ENCODE measurements at regions not wholly inside any gene's neighbourhood (a gene's known extent, or its start where the extent isn't known, plus 50 kb on each side); places are given as distances from the start of the nearest gene placed in this dataset.

DNA sequence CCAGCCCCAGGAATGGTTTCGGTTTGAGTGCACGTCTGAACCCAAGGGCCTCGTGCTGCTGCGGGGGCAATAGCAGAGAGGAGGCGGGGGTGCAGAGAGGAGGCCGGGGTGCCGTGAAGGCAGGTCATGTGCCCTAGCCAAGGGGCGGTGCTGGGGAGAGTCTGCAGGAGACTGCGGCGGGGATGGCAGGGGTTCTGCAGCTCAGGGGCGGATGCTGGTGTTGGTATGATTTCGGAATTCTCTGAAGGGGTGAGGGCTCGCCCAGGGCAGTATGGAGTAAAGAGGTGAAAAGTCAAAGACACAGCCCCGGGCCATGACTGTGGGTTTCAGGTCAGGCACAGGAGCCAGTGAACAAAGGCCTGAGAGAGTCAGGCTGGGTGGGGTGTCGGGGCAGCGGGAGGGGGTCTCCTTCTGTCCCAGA lies 186.5 kb upstream of the HDAC4 start:
- H3K4me3 ChIP-seq (ENCODE audit: low read length): no peak overlapping the region
- no peak for DNase-seq (ENCODE audit: low read depth)
- no peak for TF ChIP-seq CTCF (IDR thresholded peaks at IDR 0.05; ENCODE audit: insufficient read depth, low read depth, low read length, missing control alignments)

DNA sequence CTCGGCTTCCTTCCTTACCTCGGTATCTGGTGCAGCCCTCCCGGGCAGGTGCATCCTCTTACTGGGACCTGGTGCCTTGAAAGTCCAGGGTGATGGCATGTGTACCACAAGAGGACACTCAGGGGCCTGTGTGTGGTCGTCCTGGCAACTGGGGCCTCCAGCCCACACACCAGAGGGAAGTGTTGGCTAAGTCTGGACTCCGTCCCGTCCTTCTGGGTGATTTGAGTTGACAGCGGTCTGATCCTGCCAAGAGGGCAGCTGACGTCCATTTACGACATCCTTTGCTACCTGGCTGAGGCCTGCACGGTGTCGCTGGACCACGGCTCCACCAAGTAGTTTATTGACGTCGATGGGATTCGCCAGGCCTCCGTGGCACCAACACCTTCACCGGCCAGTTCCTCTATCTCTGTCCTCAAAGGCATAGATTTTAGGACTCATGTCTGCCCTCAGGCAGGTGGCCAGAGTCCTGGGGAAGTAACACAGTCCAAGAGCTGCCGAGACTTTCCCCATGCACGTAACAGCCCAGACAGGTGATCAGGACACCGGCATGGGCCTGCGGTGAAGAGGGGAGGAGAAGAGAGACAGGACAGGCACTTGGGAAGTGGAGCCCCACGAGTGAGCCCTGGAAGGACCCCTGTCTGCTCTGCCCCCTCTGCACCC lies 186.0 kb upstream of the HDAC4 start:
- TF ChIP-seq CTCF (IDR thresholded peaks at IDR 0.05; ENCODE audit: insufficient read depth, low read depth, low read length, missing control alignments): no peak
- DNase-seq (ENCODE audit: low read depth): no peak
- no peak overlapping the region for H3K4me3 ChIP-seq (ENCODE audit: low read length)

GRCh38 chr2:239585422-239585821 lies 184.6 kb upstream of the HDAC4 start:
- DNase-seq (ENCODE audit: low read depth): no peak
- TF ChIP-seq CTCF (IDR thresholded peaks at IDR 0.05; ENCODE audit: insufficient read depth, low read depth, low read length, missing control alignments): no peak
- no peak overlapping the region for H3K4me3 ChIP-seq (ENCODE audit: low read length)

DNA sequence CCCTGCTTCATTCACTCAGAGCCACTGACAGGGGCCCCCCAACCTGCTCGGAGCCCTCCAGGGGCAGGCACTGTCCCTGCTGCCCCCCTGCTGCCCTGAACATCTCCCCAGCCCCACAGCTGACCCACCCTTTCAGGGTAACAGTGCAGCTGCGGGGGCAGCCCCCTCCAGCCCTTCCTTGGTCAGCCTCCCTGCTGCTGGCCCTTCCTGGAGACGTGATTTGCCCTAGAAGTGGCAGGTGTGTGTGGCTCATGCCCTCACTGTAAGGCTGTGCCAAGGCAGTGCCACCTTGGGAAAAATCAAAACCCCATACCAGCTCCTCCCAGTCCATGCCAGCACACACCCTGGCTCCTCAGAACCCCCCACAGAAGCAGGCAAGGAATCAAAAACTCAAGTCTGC lies 184.2 kb upstream of the HDAC4 start:
- no peak overlapping the region for H3K4me3 ChIP-seq (ENCODE audit: low read length)
- DNase-seq (ENCODE audit: low read depth): no peak
- no peak for TF ChIP-seq CTCF (IDR thresholded peaks at IDR 0.05; ENCODE audit: insufficient read depth, low read depth, low read length, missing control alignments)

DNA sequence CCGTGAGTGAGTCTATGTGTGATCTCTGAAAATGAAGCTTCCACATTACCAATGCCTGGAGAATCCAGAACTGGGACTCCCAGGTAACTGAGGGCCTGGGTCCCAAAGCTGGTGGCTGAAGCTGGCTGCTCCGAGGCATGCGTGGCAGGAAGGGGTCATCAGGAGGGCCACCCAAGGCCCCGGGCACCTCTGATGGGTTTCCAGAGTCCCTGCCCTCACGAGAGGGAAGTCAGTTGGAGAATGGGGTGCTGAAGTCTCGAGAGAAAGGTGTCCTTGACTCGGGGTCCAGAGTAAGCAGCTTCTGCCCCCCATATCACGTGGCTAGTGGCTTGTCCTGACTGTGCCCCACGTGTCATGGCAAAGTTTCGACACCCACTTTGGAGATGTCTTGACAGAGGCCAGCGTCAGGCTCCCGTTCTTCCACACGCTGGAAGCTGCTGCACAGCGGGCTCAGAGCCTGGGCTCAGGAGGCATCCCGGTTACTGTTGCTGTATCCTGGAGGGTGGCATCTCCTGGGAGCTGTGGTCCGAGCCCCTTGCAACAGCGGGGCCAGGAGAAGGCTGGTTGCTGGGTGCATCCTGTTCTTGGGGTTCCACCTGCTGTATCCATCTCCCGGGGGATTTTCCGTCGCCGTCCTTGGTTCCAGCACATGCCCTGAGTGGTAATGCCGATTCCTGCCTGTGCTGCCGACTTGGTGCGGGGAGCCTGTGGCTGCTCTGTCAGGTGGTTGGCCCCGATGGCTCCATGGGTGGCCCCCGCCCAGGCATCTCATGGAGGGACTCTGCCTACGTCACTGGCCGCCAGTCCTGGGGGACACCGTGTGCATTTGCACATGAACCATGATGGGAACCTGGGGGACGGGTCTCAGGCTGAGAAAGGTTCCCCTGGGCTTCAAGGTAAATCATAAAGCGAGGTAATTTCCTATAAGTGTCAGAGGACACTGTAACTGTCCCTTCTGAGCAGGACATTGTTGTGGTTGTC lies 183.3 kb upstream of the HDAC4 start:
- TF ChIP-seq CTCF (IDR thresholded peaks at IDR 0.05; ENCODE audit: insufficient read depth, low read depth, low read length, missing control alignments): no peak
- H3K4me3 ChIP-seq (ENCODE audit: low read length): no peak overlapping the region
- no peak for DNase-seq (ENCODE audit: low read depth)

DNA sequence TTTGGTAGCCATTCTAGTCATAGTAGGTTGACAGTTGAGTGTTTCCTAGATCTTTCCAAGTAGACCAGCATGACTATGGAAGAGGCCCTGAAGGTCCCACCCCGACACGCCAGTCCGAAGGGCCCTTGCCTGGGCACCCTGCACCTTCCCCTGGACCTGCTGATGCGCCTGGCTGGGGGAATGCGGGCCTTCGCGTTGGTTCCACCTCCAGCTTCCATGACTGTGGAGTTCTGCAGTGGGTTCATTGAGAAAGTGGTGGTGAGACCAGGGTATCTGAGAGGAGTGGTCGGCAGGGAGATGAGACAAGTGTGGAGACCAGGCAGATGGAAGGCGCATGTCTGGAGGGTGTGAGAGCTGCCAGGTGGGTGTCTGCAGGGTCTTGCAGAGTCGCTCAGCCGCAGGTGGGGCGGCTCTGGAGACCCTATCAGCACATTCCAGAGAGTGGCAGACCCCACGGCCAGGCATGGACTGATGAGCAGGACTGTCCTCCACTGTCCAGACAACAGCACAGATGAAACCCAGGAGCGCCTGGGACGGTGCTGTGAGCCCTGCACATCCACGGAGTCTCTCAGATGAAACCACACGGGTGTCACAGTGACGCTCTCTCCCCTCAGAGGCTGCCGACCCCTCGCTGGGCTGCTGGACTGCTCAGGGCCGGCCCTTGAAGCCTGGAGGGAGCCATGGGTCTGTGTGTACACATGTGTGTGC lies 182.5 kb upstream of the HDAC4 start:
- no peak for TF ChIP-seq CTCF (IDR thresholded peaks at IDR 0.05; ENCODE audit: insufficient read depth, low read depth, low read length, missing control alignments)
- H3K4me3 ChIP-seq (ENCODE audit: low read length): no peak overlapping the region
- no peak for DNase-seq (ENCODE audit: low read depth)
